Type B pancreatic cell (in vitro differentiated cells): ENCODE measurements at regions not wholly inside any gene's neighbourhood (a gene's known extent, or its start where the extent isn't known, plus 50 kb on each side); places are given as distances from the start of the nearest gene placed in this dataset.

Experiments
- DNase-seq: peaks from one replicate; pipeline ENCODE4 v3.0.0; 2021; ENCODE audit warnings: mixed read lengths; ENCODE audit not compliant: unreplicated experiment; ENCODE audit errors: extremely low spot score
- H3K27ac Mint-ChIP-seq: 2 replicates; pipeline ENCODE4 v1.8.0; 2021; ENCODE audit warnings: mild to moderate bottlenecking, mixed read lengths
- H3K27me3 Mint-ChIP-seq: 2 replicates; pipeline ENCODE4 v1.8.0; 2021; ENCODE audit warnings: mixed read lengths
- H3K36me3 Mint-ChIP-seq: 2 replicates; pipeline ENCODE4 v1.8.0; 2021; ENCODE audit warnings: mixed read lengths
- H3K4me1 Mint-ChIP-seq: one replicate; pipeline ENCODE4 v1.8.0; 2021; ENCODE audit warnings: mixed read lengths; ENCODE audit not compliant: unreplicated experiment
- H3K4me3 Mint-ChIP-seq: 2 replicates; pipeline ENCODE4 v1.8.0; 2021; ENCODE audit warnings: mild to moderate bottlenecking, mixed read lengths
- H3K9me3 Mint-ChIP-seq: 2 replicates; pipeline ENCODE4 v1.8.0; 2021; ENCODE audit warnings: mixed read lengths
- CTCF ChIP-seq: fragments of 200-600 bp; sonication (generic); conservative IDR thresholded peaks from 2 replicates; pipeline ENCODE4 v1.5.0; 2021; ENCODE audit warnings: antibody characterized with exemption, mild to moderate bottlenecking

GRCh38 chr4:130335417-130336194 lies 1239.7 kb downstream of the C4orf33 start:
- no peak for TF ChIP-seq CTCF
- no peaks in the 10 kb centered on the region for H3K27me3 Mint-ChIP-seq
- no peak overlapping the region for H3K4me3 Mint-ChIP-seq
- H3K36me3 Mint-ChIP-seq, result no peaks in the 10 kb centered on the region
- H3K27ac Mint-ChIP-seq, result no peak overlapping the region
- H3K9me3 Mint-ChIP-seq, result no peaks in the 10 kb centered on the region
- no peaks in the 10 kb centered on the region for H3K4me1 Mint-ChIP-seq
- no peak for DNase-seq

GRCh38 chr4:130336585-130337217 lies 1240.7 kb downstream of the C4orf33 start:
- DNase-seq, result no peak
- H3K4me1 Mint-ChIP-seq, result no peaks in the 10 kb centered on the region
- no peak overlapping the region for H3K27ac Mint-ChIP-seq
- TF ChIP-seq CTCF, result peak; percentile 68
- no peaks in the 10 kb centered on the region for H3K36me3 Mint-ChIP-seq
- H3K9me3 Mint-ChIP-seq, result no peaks in the 10 kb centered on the region
- no peak overlapping the region for H3K4me3 Mint-ChIP-seq
- no peaks in the 10 kb centered on the region for H3K27me3 Mint-ChIP-seq

- Mint-ChIP-seq H3K27ac (no peak overlapping the region), H3K36me3 (no peaks in the 10 kb centered on the region), H3K4me1 (no peaks in the 10 kb centered on the region), H3K4me3 (no peak overlapping the region), H3K27me3 (no peaks in the 10 kb centered on the region), H3K9me3 (no peaks in the 10 kb centered on the region)
- DNase-seq, result no peak
- no peak for TF ChIP-seq CTCF
These were observed 1242.9 kb downstream of the C4orf33 start for GRCh38 chr4:130338851-130339250.

GRCh38 chr4:130349745-130350144 lies 1253.8 kb downstream of the C4orf33 start:
- no peak overlapping the region for H3K27ac Mint-ChIP-seq
- no peaks in the 10 kb centered on the region for H3K27me3 Mint-ChIP-seq
- DNase-seq, result no peak
- H3K4me1 Mint-ChIP-seq, result no peaks in the 10 kb centered on the region
- TF ChIP-seq CTCF, result no peak
- H3K36me3 Mint-ChIP-seq, result no peaks in the 10 kb centered on the region
- H3K9me3 Mint-ChIP-seq, result no peaks in the 10 kb centered on the region
- H3K4me3 Mint-ChIP-seq, result no peak overlapping the region

GRCh38 chr4:130356873-130357272 lies 1260.9 kb downstream of the C4orf33 start:
- no peak for TF ChIP-seq CTCF
- Mint-ChIP-seq H3K36me3 (no peaks in the 10 kb centered on the region), H3K27ac (no peak overlapping the region), H3K9me3 (no peaks in the 10 kb centered on the region), H3K4me1 (no peaks in the 10 kb centered on the region), H3K4me3 (no peak overlapping the region), H3K27me3 (no peaks in the 10 kb centered on the region)
- no peak for DNase-seq
